HUDEP-2 (cell line): ENCODE measurements at regions not wholly inside any gene's neighbourhood (a gene's known extent, or its start where the extent isn't known, plus 50 kb on each side); places are given as distances from the start of the nearest gene placed in this dataset.
"Not testable (repeated sequence)": the region's sequence is repeated elsewhere in the genome, so short reads cannot be mapped to it uniquely, and the experiment has no call there.

ENCODE experiments used
- DNase-seq, 76 experiments: peaks; one replicate each; lab custom pipeline; 2025; ENCODE audit not compliant: unreplicated experiment in 76 of 76; lab: John Stamatoyannopoulos, UW

DNA sequence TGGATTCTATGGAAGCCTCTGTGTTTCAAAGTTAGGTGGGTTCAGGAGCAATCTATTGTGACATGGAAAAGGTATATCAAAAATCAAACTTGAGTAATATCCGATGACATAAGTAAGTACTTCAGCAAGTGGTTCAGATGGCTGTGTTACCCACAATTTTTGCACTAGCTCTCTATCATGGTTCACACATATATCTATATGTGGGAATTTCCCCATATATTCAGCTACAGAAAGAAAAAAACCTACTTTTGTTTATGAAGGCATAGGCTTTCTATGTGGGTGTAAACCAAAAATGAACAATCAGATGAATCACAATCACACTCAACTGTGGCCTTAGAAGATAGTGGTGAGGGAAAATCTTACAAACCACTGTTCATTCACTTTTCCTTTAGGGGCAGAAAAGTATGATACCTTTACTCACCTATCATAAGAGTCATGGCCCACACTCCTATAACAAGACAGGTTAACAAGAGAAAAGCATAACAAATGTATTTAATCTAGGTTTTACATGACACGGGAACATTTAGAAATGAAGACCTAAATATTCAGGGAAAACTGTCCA, 449.6 kb upstream of the HTR1E start:
- DNase-seq: no peak

DNA sequence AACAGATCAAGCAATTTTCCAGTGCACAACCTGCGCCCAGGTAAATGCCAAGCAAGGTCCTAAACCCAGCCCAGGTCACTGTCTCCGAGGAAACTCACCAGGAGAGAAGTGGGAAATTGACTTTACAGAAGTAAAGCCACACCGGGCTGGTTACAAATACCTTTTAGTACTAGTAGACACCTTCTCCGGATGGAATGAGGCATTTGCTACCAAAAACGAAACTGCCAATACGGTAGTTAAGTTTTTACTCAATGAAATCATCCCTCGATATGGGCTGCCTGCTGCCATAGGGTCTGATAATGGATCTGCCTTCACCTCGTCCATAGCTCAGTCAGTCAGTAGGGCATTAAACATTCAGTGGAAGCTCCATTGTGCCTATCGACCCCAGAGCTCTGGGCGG, 459.0 kb upstream of the HTR1E start:
- DNase-seq: not testable (repeated sequence)

DNA sequence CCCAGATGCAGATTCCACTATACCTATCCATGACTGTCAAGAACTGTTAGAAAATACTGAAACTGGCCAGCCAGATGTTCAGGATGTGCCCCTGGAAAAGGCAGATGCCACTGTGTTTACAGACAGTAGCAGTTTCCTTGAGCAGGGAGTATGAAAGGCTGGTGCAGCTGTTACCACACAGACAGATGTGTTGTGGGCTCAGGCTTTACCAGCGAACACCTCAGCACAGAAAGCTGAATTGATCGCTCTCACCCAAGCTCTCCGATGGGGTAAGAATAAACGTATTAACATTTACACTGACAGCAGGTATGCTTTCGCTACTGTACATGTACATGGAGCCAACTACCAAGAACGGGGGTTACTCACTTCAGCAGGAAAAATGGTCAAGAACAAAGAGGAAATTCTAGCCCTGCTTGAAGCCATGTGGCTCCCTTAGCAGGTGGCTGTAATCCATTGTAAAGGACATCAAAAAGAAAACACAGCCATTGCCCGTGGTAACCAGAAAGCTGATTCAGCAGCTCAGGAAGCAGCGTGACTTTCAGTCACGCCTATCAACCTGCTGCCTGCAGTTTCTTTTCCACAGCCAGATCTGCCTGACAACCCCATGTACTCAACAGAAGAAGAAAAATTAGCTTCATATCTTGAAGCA, 459.7 kb upstream of the HTR1E start:
- no peak for DNase-seq

DNA sequence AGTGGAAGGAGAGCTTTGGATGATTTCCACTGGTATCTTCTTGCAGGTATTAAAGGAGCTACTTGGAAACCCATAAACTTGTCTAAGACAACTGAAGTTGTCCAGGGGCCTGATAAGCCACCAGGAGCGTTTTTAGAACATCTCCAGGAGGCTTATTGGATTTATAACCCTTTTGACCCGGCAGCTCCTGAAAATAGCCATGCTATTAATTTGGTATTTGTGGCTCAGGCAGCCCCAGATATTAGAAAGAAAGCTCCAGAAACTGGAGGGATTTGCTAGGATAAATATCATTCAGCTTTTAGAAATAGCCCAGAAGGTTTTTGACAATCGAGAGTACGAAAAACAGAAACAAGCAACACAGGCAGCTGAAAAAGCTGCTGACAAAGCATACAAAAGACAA, 461.0 kb upstream of the HTR1E start:
- DNase-seq: no peak

DNA sequence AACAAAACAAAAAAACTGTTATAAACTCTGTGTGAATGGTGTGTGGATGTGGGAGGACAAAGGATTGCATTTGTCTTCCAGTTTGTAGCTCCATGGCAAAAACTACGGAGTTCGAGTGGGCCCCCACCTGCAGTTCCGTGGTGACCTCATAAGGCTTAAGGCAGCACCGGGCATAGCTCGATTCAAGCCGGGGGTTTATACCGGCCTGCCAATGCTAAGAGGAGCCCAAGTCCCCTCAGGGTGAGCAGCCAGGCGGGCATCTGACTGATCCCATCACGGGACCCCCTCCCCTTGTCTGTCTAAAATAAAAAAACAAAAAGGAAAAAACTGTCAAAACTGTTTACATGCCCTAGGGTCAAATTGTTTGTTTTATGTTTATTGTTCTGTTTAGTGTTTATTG, 463.2 kb upstream of the HTR1E start:
- no peak for DNase-seq

DNA sequence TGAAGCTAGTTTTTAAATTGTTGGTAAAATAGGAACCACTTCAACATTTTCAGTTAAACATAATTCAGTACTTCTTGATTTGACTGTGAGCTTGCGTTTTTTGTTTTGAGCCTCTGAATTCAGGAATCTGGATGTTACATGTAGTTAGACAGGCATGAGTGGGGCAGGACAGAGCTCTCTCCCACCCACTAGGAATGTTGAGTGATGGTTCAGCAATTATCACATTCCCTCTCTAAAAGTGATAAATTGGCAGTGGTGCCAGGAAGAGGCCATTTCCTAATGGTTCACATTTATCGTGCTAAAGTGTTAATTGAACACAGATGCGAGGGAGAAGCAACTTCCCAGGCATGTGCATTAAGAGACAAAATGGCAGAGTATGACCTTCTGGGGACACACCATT, 465.5 kb upstream of the HTR1E start:
- no peak for DNase-seq

DNA sequence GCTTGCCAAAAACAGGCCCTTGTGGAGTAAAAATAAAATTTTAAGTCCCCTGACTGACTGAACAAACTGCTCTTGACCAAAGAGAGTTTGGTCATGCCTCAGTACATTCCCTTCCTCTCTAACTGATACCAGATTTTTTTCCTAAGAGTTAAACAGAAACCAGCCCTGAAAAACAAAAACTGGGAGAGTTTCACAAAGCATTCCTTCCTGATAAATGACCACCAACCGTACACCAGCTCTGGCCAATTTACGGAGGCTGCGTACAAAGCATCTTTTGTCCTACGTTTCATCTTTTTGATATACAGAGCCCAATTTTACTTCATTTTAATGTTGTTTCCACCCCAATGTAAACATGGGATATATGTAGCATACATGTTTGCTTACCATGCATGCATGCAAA, 477.4 kb upstream of the HTR1E start:
- no peak for DNase-seq

DNA sequence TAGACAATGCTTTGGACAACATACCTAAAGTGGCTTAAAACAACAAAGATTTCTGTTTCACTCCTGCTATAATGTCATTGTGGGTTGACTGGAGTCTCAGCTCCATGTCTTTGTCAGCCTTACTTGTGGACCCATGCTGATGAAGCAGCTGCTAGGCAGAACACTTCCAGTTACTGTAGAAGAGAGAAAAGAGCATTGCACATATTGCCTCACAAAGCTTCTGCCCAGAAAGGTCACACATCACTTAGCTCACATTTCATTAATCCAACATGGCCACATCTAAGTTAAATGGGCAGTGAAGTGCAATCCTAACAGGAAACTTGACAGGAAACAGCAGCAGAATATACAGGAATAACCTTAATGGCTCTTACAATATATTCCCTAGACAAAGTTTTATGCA, 480.5 kb upstream of the HTR1E start:
- DNase-seq: no peak

DNA sequence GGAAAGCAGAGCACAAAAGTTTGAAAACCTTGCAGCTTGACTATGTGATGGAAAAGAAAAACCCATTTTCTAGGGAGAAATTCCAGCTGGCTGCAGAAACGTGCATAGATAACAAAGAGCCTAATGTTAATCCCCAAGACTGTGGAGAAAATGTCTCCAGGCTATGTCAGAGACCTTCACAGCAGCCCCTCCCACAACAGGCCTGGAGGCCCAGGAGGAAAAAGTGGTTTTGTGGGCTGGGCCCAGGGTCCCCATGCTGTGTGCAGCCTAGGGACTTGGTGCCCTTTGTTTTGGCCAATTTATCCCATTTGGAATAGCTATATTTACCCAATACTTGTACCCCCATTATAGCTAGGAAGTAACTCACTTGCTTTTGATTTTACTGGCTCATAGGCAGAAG, 484.1 kb upstream of the HTR1E start:
- no peak for DNase-seq

DNA sequence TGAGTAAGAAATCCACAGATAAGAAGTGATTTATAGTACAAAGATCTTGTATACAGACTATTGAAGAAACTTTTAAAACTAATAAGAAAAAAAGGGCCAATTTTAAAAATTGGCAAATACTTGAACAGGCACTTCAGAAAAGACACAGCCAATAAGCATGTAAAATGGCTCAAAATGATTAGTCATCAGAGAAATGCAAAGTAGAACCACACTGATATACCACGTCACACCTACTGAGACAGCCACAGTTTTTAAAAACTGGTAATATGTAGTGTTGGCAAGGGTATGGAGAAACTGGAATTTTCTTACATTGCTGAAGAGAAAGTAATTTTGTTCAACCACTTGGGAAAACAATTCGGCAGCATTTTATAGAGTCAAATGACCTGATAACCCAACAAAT, 488.9 kb upstream of the HTR1E start:
- no peak for DNase-seq

DNA sequence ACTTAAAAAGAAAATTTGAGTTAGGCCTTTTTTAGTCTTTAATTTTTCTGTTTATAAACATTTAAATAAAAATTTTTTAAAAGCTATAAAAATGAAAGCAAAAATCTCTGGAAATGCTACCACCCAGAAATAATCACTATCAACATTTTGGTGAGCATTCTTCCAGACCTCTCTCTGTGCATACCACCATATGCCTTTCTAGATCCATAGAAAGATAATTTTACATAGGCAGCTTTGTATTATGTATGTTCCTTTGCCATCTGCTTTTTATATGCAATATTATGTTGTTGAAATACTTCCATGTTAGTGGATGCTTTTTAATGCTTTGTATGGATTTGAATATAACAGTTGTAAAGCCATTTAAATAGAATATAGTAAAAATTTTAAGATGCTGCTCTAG, 496.7 kb upstream of the HTR1E start:
- no peak for DNase-seq

DNA sequence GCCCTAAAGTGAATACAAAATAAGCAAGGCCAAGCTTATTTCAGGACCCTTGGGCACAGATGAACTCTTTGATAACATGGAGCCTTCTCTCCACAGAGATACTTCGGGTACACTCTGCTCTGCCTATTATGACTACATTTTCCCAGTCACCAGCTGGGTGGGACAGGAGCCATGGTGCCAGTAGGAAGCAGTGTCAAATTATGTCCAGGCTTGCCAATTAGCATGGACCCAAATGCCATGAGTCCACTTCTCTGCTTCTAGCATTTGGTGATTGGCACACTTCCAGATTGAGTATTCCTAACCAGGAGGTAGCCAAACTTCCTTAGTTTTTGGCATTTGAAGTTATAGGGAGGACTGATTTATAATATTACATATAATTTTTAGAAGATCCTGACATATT, 513.8 kb upstream of the HTR1E start:
- DNase-seq: no peak

DNA sequence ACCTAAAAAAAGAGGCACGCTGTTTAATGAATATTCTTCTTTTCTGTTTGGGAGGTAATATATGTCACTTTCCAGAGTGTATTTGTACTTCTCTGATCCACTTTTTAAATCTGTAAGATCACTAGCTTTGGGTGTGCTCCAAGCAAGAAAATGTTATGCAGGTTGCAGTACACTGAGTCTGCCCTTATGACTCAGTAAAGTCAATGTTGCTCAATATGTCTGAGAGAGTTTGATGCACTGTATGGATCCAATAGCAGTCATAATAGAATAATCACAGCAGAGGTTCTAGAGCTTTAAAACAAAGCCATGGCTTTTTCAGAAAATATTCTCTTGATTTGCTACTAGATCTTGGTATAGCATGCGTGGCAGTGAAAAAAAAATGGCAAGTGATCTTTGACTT, 525.3 kb upstream of the HTR1E start:
- DNase-seq: no peak

DNA sequence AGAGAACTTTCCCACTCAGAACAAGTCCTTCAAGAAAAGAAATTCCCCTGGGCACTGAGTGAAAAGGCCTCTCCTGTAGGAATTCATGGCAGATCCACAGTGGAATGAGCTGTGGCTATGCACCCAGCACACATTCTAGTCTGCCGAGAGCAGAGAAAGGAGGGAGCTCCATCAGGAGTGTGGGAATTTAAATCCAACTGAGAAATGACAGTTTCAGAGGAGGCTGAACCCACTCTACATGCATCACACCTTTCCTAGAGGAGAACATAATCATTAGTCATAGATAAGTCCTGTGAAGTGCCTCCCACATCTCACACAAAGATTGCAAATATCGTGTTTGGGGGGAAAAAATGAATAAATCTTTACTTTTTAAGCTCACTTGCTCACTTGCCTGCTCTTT, 530.2 kb upstream of the HTR1E start:
- DNase-seq: no peak

DNA sequence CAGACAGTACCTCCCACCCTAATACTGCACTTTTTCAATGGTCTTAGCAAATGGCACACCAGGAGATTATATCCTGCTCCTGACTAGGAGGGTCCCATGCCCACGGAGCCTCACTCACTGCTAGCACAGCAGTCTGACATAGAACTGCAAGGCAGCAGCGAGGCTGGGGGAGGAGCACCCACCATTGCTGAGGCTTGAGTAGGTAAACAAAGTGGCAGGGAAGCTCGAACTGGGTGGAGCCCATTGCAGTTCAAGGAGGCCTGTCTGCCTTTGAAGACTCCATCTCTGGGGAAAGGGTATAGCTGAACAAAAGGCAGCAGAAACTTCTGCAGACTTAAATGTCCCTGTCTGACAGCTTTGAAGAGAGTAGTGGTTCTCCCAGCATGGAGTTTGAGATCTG, 544.5 kb upstream of the HTR1E start:
- not testable (repeated sequence) for DNase-seq

DNA sequence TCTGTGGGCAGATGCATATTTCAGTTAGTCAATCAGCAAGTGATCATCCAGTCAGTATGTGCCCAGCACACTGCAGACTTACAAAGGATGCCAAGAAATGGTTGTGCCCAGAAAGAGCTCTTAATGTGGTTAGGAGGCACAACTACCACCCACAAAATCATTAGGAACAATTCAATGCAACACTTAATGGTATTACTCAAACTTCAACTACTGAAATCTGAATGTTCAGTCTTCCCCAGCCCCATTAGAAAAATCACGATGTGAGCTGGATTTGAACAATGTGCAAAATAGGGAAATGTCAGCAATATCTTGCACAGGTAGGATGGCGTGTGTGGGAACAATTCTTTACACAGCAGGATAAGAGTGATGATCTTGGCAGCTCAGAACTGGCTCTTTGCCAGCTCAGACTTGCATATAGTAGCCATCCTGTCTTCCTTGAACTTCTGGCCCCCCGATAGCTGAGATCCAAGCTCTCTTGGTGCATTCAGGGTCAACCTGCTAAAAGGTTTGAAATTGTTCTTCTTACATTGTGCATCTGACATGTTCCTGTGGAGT, 556.7 kb upstream of the HTR1E start:
- no peak for DNase-seq

DNA sequence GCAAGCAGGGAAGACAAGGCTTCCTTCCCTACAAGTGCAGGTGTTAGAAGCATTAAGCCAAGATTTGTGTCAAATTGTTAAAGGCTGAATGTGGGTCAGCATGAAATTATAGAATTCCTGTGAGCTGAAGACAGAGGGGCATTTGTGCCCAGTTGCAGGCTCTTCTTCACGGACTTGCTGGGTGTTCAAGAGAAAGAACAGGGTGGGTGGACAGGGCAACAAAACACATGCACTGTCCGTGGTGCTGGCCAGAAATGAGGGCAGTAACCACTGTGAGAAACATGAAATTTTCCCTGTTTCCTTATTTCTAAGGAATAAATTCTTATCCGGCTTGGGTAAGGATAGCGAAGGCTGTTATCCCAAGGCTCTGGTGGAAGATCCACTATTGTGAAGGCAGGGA, 579.5 kb upstream of the HTR1E start:
- no peak for DNase-seq

DNA sequence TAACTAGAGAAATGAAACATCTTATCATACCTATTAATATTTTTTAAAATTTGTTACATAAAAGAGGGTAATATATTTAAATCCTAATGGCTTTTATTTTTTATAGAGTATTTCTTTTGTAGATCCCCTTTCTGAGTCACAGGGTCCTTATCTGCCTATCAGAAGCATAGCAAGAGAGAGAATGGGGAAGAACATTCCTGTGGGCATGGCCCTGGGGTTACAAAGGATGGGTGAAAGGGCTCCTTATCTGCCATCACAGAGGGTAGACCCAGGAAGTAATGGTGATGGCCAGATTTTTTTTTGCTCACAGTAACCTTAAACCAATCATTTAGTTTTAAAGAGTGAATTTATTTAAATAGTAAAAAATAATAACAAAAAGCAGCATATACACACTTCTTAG, 582.1 kb upstream of the HTR1E start:
- peak in 1 of 76 experiments; percentile 4 for DNase-seq

DNA sequence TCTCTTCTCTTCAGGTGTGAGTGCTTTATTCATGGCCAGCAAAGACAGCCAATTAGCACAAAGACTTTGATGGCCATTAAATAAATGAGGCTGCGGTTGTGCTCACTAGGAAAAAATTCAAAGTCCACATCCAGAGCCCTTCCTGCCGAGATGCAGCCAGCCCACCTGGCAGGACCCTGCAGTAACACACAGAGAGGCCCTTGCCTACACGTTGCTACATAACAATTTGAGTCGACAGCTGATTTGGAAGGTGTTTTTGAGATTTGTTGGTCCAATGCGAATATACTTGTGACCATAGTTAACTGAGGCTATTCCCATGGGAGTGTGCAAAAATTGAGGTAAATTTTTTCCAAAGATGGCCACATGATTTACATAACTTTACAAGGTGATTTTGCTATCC, 605.4 kb upstream of the HTR1E start:
- no peak for DNase-seq

DNA sequence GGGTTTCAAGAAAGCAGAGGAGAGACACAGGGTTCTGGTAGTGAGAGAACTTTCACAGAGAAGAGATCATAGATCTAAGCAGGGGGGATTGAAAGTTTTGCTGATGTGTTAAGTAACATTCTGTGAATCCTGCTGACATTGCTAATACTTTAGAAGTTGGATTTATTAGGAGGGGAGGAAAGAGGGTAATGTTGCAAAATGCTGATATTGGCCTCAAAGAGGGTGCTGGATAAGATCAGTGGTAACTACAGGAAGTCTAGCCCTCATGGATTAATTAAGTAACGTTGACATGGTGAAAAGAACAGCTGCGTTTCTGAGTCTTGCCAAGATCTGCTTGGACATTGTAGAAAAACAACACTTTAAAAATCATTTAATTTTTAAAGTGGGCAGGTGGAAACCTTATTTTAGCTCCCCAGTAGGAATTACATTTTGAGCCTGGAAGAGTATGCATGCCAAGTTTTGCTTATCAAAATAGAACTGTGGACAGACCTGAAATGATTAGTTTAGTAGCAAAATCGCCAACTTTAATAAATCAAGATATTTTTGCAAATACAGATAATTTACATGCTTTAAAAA, 606.0 kb upstream of the HTR1E start:
- DNase-seq: no peak

DNA sequence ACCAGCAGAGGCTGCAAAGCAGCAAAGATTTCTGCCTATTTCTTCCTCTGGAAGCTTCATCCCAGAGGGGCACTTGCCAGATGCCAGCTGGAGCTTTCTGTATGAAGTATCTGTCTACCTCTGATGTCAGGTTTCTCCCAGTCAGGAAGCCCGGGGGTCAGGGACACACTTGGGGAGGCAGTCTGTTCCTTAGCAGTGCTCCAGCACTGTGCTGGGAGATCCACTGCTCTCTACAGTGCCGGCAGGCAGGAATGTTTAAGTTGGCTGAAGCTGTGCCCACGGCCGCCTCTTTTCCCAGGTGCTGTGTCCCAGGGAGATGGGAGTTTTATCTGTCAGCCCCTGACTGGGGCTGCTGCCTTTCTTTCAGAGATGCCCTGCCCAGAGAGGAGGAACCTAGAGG, 631.1 kb upstream of the HTR1E start:
- DNase-seq: no peak

DNA sequence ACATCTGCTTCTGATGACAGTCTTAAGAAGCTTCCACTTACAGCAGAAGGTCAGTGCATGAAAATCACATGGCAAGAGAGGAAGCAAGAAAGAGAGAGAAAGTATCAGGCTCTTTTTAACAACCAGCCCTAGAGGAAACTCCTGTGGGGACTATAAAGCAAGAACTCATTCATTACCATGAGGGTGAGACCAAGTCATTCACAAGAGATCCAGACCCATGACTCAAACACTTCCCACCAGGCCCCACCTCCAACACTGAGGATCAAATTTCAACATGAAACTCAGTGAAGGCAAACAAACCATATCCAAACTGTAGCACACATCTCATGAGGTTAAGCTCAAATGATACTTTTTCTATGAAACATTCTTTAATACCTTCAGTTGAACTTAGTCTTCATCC, 643.2 kb upstream of the SYNCRIP start:
- DNase-seq: no peak
